ENCODE measurements at regions not wholly inside any gene's neighbourhood (a gene's known extent, or its start where the extent isn't known, plus 50 kb on each side); places are given as distances from the start of the nearest gene placed in this dataset.

DNA sequence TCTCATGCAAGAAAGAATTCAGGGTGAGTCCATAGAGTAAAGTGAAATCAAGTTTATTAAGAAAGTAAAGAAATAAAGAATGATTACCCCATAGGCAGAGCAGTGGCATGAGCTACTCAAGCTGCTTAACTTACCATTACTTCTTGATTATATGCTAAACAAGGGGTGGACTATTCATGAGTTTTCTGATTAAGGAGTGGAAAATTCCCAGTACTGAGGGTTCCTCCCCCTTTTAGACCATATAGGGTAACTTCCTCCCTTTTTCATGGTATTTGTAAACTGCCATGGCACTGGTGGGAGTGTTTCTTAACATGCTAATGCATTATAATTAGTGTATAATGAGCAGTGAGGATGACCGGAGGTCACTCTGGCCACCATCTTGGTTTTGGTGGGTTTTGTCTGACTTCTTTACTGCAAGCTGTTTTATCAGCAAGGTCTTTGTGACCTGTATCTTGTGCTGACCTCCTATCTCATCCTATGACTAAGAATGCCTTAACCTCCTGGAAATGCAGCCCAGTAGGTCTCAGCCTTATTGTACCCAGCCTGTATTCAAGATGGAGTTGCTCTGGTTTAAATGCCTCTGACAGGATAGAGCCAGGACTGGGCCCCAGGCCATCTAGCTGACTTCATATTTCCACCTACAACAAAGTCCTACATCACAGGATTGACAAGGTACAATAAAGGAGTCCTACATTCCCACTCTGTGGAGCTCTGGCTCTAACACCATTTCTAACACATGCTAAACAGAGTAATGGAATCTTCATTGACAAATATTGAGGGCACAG is 186.7 kb downstream of the NXNL2 start:
- TF ChIP-seq POLR2A (IDR thresholded peaks at IDR 0.05; ENCODE audit: low read depth, low read length): no peak
- TF ChIP-seq SPI1 (IDR thresholded peaks at IDR 0.05; ENCODE audit: low read depth, low read length): no peak
- no peak for TF ChIP-seq POLR2AphosphoS5 (IDR thresholded peaks at IDR 0.05; ENCODE audit: low read depth, low read length)

All from GM12891 (cell line).